HG02642 (cell line): ENCODE measurements at regions not wholly inside any gene's neighbourhood (a gene's known extent, or its start where the extent isn't known, plus 50 kb on each side); places are given as distances from the start of the nearest gene placed in this dataset.

Experiments
- ATAC-seq: cut with Tn5 transposase; IDR thresholded peaks from one replicate; pipeline ENCODE4 v1.9.1; 2021; ENCODE audit warnings: mild to moderate bottlenecking; ENCODE audit not compliant: unreplicated experiment, poor library complexity

DNA sequence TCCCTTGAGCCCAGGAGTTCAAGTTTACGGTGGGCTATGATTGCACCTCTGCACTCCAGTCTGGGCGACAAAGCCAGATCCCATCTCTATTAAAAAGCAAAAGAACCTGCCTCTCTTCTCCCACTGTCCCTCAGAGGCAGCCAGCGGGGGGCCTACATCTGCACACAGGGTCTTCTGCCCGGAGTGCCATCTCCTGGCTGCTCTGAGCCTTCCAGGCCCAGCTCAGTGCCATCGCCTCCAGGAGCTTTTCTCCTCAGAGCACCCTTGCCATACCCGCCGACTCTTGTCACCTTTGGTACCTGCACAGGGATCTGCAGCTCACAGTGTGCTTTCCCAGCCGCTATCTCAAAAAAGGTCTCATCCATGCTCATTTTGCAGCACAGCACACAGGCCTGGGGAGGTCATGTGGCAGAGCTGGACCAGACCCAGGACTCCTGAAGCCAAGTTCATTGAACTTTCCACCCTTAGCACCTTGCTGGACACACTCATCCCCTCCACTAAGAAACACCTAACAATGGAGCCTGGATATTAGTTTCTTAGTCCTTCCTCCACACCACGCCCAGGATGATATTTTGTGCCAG, 186.3 kb downstream of the HAUS1 start:
- no peak for ATAC-seq

- no peak for ATAC-seq
Measured at GRCh38 chr18:46291149-46291548, 187.0 kb downstream of the HAUS1 start.

- no peak for ATAC-seq
Measured at GRCh38 chr18:46293742-46294181, 189.6 kb downstream of the HAUS1 start.

GRCh38 chr18:46294318-46294717, 190.1 kb downstream of the HAUS1 start:
- ATAC-seq, result no peak

GRCh38 chr18:46294751-46295150, 190.6 kb downstream of the HAUS1 start:
- ATAC-seq, result no peak

GRCh38 chr18:46295416-46295815, 191.2 kb downstream of the HAUS1 start:
- no peak for ATAC-seq

DNA sequence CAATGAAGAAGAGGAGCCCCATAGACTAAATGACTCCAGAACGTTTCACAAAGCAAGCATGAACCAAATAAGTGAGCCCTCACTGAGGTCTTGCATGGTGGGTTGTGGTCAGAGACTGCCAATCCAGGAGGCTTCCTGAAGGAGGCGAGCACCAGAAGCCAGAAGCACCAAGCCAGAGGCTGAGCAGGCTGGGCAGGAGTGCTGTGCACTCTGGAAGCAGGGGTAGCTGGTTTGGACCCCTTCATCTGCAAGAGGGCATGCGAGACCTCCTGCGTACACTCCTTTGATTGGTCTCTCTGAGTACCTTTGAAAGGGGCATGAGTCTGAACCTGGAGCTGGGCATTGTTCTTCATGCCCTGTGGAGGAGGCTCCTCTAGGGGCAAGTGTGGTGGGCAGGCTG, 192.5 kb downstream of the HAUS1 start:
- ATAC-seq, result no peak

DNA sequence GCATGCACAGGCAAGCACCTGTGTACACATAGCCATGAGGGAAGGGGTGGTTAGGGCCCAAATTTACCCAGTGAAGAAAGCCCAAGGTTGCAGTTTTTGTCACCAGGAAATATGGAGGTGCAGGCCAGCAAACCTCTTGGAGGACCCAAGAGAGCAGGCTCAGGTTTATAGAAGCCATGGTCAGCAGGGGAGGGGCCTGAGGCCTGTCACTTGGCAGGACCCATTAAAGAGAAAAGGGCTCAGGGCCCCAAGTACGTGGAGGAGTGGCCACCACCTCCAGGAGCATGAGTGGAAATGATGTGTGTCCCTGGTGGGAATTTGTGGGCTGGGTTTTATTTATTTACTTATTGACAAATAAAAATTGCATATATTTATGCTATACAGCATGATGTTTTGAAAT, 192.9 kb downstream of the HAUS1 start:
- ATAC-seq, result no peak

GRCh38 chr18:46297621-46298020, 193.4 kb downstream of the HAUS1 start:
- no peak for ATAC-seq

DNA sequence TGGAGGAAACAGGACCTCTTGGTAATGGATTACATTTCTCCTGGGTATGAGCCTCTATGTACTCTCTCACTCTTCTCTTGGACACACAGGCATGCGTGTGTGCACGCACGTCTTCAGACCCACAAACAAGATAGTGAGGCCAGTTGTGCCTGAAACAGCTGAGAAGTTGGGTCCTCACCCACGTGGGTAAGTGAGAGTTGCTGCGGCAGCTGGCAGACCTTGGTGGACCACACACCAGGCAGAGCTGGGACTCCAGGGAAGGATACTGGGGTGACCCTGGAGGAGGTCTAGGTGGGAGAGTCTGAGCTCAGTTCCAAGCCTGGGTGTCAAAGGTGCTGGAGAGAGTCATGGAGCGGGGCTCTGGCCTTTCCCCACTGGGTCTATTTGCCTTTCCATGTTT, 194.3 kb downstream of the HAUS1 start:
- ATAC-seq, result no peak

DNA sequence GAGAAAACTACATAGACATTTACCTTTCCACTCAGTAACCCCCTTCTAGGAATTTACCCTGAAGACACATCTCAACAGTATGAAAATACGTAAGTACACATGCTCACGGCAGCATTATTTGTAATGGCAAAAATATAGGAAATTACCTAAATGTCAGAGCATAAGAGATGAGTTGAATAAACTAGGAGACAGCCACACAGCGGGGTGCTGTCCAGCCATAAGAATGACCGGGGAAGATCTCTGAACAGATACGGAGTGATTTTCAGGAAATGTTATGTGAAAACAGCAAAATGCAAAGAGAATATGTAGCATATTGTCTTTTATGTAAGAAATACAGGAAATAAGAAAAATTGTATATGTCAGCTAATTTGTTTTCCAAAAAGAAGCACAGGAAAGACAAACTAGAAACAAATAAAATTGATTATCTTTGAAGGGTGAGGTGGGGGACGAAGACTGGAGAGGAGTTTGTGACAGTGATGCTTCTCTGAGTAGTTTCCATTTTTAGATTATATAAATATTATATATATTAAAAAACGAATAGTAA, 195.4 kb downstream of the HAUS1 start:
- ATAC-seq, result no peak

GRCh38 chr18:46301081-46301480, 196.9 kb downstream of the HAUS1 start:
- ATAC-seq, result no peak

GRCh38 chr18:46301571-46301970, 197.4 kb downstream of the HAUS1 start:
- no peak for ATAC-seq

GRCh38 chr18:46302528-46303485, 198.6 kb downstream of the HAUS1 start:
- no peak for ATAC-seq

- ATAC-seq, result no peak
Measured at GRCh38 chr18:46310258-46310657, 206.1 kb downstream of the HAUS1 start.

- no peak for ATAC-seq
Measured at GRCh38 chr18:46310675-46311345, 206.6 kb downstream of the HAUS1 start.

DNA sequence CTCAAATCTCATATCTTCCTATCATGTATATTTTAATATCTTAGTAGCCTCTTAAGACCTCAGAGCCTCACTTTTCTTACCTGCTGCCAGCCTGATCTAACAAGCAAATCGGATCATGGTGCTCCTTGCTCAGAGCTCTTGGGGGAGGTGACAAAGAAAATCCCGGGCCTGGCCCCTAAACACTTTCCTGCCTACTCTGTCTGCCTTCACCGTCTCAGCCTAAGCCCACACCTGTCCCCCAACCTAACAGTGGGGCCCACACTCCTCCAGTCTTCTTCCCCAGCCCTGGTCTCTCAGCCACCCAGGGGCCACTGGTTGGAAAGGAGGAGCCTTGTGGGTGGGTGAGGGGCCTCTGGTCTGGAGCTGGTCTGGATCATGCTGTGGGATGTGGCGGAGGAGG, 207.3 kb downstream of the HAUS1 start:
- no peak for ATAC-seq

- no peak for ATAC-seq
Measured at GRCh38 chr18:46312221-46312620, 208.0 kb downstream of the HAUS1 start.

DNA sequence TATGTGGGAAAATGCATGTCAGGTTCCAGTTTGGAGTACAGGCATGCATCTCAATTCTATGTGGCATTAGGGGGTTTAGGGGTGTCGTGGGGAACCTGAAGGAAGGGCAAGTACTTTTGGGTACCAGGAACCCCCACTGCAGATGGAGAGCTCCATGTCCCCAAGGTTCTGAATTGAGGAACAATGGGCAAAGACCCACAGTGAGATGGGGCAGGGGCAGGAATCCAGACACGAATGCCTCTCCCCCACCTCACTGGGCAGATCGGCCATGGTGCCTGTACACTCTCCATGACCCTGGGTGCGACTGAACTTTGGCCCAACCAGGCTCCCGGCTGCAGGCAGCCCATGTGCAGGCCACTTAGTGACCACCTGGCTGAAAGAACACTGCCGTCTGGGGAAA, 209.3 kb downstream of the HAUS1 start:
- no peak for ATAC-seq

DNA sequence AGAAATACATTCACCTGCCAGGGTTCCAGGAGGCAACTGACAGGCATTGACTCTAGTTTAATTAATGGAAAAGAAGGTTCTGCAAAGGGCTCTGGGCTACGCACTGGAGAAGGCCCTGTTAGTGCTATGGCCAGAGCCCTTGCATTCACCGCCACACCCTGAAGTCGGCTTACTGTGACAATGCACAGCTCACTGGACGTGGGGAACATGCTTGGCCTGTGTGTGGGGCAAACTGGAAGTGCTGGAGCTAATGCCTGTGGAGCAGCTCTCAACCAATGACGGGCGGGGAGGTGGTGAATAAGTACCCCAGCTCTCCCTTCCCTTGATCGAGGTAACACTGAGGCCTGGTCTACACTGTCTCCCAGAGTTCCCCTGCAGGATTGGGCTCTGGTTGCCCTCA, 209.8 kb downstream of the HAUS1 start:
- no peak for ATAC-seq

DNA sequence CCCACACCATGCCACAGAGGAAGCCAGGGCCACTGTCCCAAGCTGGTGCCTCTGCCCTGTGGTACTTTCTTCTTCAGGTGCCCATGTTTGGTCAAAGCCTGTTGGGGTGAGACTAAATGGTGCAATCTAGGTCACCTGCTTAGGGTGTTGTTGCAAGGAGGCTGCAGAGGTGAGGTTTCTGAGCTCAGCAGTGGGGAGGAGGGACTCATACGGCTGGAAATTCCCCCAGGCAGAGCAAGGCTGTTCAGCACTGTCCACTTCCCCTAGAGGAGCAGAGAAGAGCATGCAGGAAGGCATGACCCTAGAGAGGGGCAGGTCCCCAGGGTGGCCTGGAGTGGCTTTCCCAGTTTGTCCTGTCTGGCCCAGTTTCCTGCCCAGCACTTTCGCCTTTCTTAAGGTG, 211.0 kb downstream of the HAUS1 start:
- ATAC-seq, result no peak
